ENCODE measurements at regions not wholly inside any gene's neighbourhood (a gene's known extent, or its start where the extent isn't known, plus 50 kb on each side); places are given as distances from the start of the nearest gene placed in this dataset.

DNA sequence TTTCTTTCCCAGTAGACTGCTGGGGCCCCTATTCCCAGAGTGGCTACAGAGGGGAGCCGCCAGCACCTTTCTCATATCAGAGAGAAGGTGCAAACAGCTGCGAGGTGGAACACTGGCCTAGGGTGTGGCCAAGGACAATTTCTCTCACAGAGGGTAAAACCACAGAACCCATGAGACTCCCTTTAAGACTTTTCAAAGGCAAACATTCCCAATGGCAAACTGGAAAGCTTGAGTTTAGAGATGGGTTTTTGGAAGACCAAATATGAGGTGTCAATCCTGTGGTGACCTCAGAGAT is 335.1 kb upstream of the PIK3R1 start:
- H3K4me3 ChIP-seq (ENCODE audit: low read depth, low read length), result no peak overlapping the region
- in situ Hi-C loops (cut with HindIII; ENCODE audit: low sequenced_read_pairs), result no loop called here
- DNase-seq (ENCODE audit: low read depth), result no peak
- TF ChIP-seq CTCF (IDR thresholded peaks at IDR 0.05; ENCODE audit: low read depth, low read length, missing control alignments), result no peak

GRCh38 chr5:67879620-67880510 is 335.7 kb upstream of the PIK3R1 start:
- DNase-seq (ENCODE audit: low read depth), result peak; percentile 8
- in situ Hi-C loops (cut with HindIII; ENCODE audit: low sequenced_read_pairs), result no loop called here
- TF ChIP-seq CTCF (IDR thresholded peaks at IDR 0.05; ENCODE audit: low read depth, low read length, missing control alignments), result no peak
- H3K4me3 ChIP-seq (ENCODE audit: low read depth, low read length), result no peak overlapping the region

DNA sequence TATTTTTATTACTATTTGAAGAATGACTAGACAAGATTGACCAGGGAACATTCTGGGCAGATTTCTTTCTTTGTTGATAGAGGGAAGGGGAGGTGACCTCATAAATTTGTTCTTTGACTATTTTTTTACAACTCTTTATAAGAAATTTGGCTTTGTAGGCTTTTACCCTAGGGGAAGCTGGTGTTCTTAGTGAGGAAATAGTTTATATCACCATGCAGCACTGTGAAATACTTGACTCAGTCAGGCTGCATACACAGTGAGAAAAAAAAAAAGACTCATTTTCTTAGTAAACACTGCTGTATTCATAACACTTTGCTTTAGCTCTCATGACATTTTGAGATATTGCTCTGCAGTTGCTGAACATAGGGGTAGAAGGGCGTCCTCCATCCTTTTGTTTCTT is 336.6 kb upstream of the PIK3R1 start:
- TF ChIP-seq CTCF (IDR thresholded peaks at IDR 0.05; ENCODE audit: low read depth, low read length, missing control alignments), result no peak
- H3K4me3 ChIP-seq (ENCODE audit: low read depth, low read length), result no peak overlapping the region
- DNase-seq (ENCODE audit: low read depth), result no peak
- in situ Hi-C loops (cut with HindIII; ENCODE audit: low sequenced_read_pairs), result no loop called here

- in situ Hi-C loops (cut with HindIII; ENCODE audit: low sequenced_read_pairs), result no loop called here
- H3K4me3 ChIP-seq (ENCODE audit: low read depth, low read length), result no peak overlapping the region
- DNase-seq (ENCODE audit: low read depth), result no peak
- TF ChIP-seq CTCF (IDR thresholded peaks at IDR 0.05; ENCODE audit: low read depth, low read length, missing control alignments), result no peak
Measured at GRCh38 chr5:67876371-67876770, 339.2 kb upstream of the PIK3R1 start.

DNA sequence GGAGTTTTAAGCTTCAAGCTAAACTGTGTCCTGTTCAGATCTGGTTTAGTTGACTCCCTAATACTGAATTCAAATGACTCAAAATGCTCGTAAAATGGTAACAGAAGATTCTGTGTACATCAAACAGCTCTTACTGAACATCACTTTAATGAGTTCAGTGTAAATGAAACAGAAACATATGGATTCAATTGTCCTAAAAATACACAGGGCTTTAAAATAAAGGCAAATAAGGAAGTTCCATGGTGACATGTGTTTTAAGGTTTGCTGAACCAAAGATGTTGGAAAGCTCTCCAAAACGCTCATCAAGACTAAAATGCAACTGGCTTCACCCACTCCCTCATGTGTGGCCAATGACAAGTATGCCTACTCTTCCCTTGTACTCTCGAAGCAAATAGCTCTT is 340.0 kb upstream of the PIK3R1 start:
- no peak for DNase-seq (ENCODE audit: low read depth)
- H3K4me3 ChIP-seq (ENCODE audit: low read depth, low read length), result no peak overlapping the region
- TF ChIP-seq CTCF (IDR thresholded peaks at IDR 0.05; ENCODE audit: low read depth, low read length, missing control alignments), result no peak
- in situ Hi-C loops (cut with HindIII; ENCODE audit: low sequenced_read_pairs), result no loop called here

GRCh38 chr5:67873935-67874334 is 341.6 kb upstream of the PIK3R1 start:
- no peak for TF ChIP-seq CTCF (IDR thresholded peaks at IDR 0.05; ENCODE audit: low read depth, low read length, missing control alignments)
- in situ Hi-C loops (cut with HindIII; ENCODE audit: low sequenced_read_pairs), result no loop called here
- H3K4me3 ChIP-seq (ENCODE audit: low read depth, low read length), result no peak overlapping the region
- DNase-seq (ENCODE audit: low read depth), result no peak
